ENCODE measurements at regions not wholly inside any gene's neighbourhood (a gene's known extent, or its start where the extent isn't known, plus 50 kb on each side); places are given as distances from the start of the nearest gene placed in this dataset.

GRCh38 chr4:163587867-163588266, 93.4 kb downstream of the TMA16 start (continued):
- TF ChIP-seq TEAD1 (CRISPR knock-in tag; IDR thresholded peaks at IDR 0.05): no peak
- TF ChIP-seq JAZF1 (CRISPR knock-in tag; IDR thresholded peaks at IDR 0.05): no peak
- no peak for TF ChIP-seq CREB1 (CRISPR knock-in tag; IDR thresholded peaks at IDR 0.05)
- no peak for TF ChIP-seq TEAD4 (CRISPR knock-in tag; IDR thresholded peaks at IDR 0.05)
- TF ChIP-seq FOXP1 (CRISPR knock-in tag; IDR thresholded peaks at IDR 0.05; ENCODE audit: borderline replicate concordance): no peak
- TF ChIP-seq ZNF219 (CRISPR knock-in tag; IDR thresholded peaks at IDR 0.05; ENCODE audit: borderline replicate concordance): no peak
- TF ChIP-seq SP1 (CRISPR knock-in tag; conservative IDR thresholded peaks at IDR 0.05): no peak
- no peak for TF ChIP-seq NR1H2 (CRISPR knock-in tag; IDR thresholded peaks at IDR 0.05)
- TF ChIP-seq ZNF281 (CRISPR knock-in tag; IDR thresholded peaks at IDR 0.05): no peak
- TF ChIP-seq, protein P1, sequence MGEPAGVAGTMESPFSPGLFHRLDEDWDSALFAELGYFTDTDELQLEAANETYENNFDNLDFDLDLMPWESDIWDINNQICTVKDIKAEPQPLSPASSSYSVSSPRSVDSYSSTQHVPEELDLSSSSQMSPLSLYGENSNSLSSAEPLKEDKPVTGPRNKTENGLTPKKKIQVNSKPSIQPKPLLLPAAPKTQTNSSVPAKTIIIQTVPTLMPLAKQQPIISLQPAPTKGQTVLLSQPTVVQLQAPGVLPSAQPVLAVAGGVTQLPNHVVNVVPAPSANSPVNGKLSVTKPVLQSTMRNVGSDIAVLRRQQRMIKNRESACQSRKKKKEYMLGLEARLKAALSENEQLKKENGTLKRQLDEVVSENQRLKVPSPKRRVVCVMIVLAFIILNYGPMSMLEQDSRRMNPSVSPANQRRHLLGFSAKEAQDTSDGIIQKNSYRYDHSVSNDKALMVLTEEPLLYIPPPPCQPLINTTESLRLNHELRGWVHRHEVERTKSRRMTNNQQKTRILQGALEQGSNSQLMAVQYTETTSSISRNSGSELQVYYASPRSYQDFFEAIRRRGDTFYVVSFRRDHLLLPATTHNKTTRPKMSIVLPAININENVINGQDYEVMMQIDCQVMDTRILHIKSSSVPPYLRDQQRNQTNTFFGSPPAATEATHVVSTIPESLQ (CRISPR knock-in tag; IDR thresholded peaks at IDR 0.05): no peak
- no peak for TF ChIP-seq MLX (CRISPR knock-in tag; IDR thresholded peaks at IDR 0.05)
- TF ChIP-seq ZNF121 (CRISPR knock-in tag; IDR thresholded peaks at IDR 0.05): no peak

DNA sequence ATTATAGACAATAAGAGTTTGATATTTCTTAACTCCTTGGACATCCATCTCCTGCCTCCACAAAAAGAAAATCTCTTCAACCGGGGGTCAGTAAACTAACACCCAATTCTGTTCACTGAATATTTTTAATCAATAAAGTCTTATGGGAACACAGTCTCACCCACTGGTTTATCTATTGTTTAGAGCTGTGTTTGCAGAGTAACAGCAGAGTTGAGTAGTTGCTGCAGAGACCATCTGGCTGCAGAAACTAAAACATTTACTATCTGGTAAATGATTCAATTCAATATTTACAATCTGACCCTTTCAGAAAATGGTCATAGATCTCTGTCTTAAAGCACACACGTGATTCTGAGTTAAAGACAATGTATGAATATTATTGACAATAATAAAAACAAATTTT, 94.0 kb downstream of the TMA16 start:
- no peak overlapping the region for H3K27ac Mint-ChIP-seq
- TF ChIP-seq FOXJ3 (CRISPR knock-in tag; IDR thresholded peaks at IDR 0.05; ENCODE audit: borderline replicate concordance) (no peak), ESRRA (CRISPR knock-in tag; IDR thresholded peaks at IDR 0.05; ENCODE audit: borderline replicate concordance) (no peak), RELA (CRISPR knock-in tag; IDR thresholded peaks at IDR 0.05; ENCODE audit: borderline replicate concordance) (no peak), NFYB (CRISPR knock-in tag; conservative IDR thresholded peaks at IDR 0.05; ENCODE audit: low read depth) (no peak)
- TF ChIP-seq, protein P2, sequence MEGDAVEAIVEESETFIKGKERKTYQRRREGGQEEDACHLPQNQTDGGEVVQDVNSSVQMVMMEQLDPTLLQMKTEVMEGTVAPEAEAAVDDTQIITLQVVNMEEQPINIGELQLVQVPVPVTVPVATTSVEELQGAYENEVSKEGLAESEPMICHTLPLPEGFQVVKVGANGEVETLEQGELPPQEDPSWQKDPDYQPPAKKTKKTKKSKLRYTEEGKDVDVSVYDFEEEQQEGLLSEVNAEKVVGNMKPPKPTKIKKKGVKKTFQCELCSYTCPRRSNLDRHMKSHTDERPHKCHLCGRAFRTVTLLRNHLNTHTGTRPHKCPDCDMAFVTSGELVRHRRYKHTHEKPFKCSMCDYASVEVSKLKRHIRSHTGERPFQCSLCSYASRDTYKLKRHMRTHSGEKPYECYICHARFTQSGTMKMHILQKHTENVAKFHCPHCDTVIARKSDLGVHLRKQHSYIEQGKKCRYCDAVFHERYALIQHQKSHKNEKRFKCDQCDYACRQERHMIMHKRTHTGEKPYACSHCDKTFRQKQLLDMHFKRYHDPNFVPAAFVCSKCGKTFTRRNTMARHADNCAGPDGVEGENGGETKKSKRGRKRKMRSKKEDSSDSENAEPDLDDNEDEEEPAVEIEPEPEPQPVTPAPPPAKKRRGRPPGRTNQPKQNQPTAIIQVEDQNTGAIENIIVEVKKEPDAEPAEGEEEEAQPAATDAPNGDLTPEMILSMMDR (IDR thresholded peaks at IDR 0.05): no peak
- TF ChIP-seq, protein P3, sequence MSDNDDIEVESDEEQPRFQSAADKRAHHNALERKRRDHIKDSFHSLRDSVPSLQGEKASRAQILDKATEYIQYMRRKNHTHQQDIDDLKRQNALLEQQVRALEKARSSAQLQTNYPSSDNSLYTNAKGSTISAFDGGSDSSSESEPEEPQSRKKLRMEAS (CRISPR knock-in tag; IDR thresholded peaks at IDR 0.05): no peak
- TF ChIP-seq, protein P4, sequence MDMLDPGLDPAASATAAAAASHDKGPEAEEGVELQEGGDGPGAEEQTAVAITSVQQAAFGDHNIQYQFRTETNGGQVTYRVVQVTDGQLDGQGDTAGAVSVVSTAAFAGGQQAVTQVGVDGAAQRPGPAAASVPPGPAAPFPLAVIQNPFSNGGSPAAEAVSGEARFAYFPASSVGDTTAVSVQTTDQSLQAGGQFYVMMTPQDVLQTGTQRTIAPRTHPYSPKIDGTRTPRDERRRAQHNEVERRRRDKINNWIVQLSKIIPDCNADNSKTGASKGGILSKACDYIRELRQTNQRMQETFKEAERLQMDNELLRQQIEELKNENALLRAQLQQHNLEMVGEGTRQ (CRISPR knock-in tag; IDR thresholded peaks at IDR 0.05): no peak
- ATAC-seq: no peak
- H3K4me3 Mint-ChIP-seq: no peak overlapping the region
- ChIA-PET CTCF (no interaction called here), POLR2A (no interaction called here)
- no peaks in the 10 kb centered on the region for H3K27me3 Mint-ChIP-seq (ENCODE audit: low read depth)
- no peak for DNase-seq (ENCODE audit: low spot score)
- H3K36me3 Mint-ChIP-seq: peaks cover 5% of the 10 kb centered on the region; the same call in 1 of the 2 replicates
- peaks cover 11% of the 10 kb centered on the region for H3K9me3 Mint-ChIP-seq
- no peaks in the 10 kb centered on the region for H3K4me1 Mint-ChIP-seq

All from WTC11 (cell line).